Suppressor macrophage (primary cell): ENCODE measurements at regions not wholly inside any gene's neighbourhood (a gene's known extent, or its start where the extent isn't known, plus 50 kb on each side); places are given as distances from the start of the nearest gene placed in this dataset.
"Not testable (repeated sequence)": the region's sequence is repeated elsewhere in the genome, so short reads cannot be mapped to it uniquely, and the experiment has no call there.

Source experiments
- DNase-seq, 4 experiments: peaks; one replicate each; pipeline ENCODE4 v3.0.0-alpha.2; 2020 to 2022

DNA sequence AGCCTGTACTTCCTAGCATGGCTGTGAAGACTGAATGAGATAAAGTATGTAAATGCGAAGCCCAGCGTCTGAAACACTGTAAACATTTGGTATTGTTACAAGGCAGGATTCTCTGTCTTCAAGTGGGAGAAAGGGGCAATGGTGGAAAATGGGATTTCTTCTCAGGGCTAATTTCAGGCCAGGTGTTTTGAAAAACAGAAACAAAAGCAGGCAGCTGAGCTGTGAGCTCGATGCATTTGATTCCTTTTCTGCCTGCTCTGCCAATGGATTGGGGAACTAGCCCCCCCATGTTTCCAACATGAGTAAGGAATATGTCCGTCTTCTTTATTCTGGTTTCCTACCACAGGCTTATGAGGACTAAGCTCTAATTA lies 732.1 kb upstream of the AUTS2 start:
- DNase-seq, result no peak

DNA sequence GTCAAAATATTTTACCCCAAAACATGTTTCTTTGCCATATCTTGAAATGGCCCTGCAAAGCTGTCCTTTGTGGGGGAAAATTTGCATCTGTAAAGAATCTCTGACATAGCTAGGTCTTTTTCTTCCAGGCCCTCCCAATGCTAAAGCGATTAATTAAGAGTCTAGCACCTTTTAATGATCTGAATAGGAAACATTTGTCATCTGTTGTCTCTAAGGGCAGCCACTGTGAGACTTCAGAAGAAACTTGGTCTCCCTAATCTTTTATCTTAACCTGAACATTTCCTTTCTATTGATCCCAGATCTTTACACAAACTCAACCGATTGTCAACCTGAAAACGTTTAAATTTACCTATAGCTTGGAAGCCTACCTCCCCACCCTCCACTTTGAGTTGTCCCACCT lies 731.6 kb upstream of the AUTS2 start:
- not testable (repeated sequence) for DNase-seq

DNA sequence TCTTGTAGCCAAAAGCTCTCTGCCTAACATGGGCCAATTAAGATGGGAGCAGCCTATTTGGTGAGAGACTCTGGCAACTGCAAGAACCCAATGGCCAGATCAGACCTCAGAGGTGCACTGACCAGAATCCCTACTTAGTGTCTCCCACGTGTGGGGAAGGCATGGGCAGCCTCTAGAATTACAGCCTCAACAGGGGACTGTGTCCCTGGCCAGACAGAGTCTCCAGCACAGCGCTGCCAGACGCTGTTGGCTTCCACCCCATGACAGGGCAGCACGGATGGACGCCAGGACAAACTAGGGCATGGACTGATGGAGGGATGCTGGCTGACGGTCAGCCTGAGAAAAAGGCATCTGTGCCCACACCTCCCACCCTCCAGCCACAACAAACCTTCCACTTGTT lies 729.3 kb upstream of the AUTS2 start:
- DNase-seq, result no peak

DNA sequence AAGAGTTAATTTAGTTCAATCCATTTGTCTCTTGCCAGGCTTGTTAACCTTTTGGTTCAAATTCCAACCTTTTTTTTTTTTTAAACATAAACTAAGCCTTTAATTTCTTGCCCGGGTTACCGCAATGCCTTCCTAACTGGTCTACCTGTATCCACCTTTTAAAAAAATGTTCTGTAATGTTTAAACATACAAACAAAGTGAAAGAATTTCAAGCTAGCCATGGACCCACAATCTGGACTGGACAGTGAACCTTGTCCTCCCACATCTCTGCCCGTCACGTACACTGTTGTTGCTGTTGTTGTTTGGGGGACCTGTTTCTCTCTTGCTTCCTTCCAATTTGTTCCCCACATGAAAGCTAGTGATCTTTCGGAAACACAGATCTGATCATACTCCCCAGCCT lies 724.7 kb upstream of the AUTS2 start:
- DNase-seq, result no peak

DNA sequence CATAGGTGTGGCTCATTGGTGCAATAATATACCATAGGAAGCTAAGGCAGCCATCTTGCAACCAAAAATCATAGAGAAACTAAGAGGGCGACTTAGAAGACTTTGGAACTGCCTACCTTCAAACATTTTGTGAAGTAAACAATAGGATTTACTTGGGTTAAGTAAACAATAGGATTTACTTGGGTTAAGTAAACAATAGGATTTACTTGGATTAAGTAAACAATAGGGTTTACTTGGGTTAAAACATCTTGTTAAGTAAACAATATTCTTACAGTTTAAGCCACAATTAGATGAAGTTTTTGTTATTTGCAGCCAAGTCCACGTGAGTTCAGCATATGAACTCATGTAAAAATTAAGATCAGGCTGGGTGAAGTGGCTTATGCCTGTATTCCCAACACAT lies 722.4 kb upstream of the AUTS2 start:
- DNase-seq, result no peak

DNA sequence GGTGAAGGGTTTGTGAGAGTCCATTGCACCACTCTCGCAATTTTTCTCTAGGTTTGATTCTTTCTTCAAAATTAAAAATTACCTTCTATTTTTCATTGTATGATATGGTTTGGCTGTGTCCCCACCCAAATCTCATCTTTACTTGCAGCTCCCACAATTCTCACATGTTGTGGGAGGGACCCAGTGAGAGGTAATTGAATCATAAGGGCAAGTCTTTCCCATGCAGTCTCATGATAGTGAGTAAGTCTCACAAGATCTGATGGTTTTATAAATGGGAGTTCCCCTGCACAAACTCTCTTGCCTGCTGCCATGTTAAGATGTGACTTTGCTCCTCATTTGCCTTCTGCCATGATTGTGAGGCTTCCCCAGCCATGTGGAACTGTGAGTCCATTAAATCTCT lies 711.2 kb upstream of the AUTS2 start:
- not testable (repeated sequence) for DNase-seq

DNA sequence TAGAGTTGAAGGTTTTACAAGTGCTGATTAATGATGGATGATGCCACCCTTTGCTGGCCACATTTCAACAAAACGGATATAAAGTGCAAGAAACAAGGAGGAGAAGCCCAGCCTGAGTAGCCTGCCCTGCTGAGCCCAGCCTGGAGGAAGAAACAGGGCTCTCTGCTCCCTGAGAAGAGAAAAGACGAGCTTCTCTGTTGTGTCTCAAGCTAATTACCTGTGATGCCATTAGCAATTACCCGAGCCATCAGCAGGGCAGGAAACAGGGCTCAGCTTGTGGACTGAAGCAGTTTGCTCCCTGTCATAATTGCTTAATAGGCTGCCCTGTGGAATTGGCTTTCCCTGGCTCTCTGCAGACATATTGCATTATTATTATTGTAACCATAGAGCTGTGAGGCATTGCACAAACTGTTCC lies 709.3 kb upstream of the AUTS2 start:
- no peak for DNase-seq

DNA sequence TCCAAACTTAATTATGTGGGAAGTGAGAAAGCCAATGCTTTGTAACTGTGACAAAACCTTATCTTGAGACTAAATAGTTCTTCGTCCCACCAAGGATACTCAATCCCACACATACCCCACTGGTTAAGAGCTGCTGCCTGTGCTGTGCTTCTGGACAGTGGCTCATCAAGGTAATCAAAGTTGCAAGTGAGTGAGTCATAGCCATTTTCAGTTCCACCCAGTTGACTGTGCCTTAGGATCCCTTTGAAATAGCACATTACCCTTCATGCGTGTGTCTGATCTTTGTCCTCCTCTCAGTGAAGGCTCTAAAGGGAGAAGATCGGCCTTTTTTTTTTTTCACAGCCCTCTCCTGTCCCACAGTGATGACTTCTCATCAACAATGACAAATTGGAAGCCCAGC lies 706.0 kb upstream of the AUTS2 start:
- DNase-seq, result no peak

DNA sequence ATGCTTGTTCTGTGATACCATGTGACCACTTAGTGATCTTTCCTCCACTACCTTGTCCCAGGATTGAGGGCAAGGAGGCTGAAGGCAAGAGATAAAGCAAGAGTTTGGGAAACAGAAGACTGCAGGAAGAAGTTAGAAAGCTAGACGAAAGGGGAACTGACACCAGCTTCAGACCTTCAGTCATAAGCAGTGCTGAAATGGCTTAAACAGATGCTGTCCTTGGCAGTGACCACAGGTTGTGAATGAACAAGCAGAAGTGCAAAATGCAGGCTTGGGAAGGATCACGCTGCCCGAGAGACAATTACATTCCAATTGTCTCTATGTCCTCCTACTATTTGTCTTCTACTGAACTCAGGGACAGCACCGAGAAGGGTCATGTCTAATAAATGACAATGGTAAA lies 704.9 kb upstream of the AUTS2 start:
- DNase-seq, result no peak

DNA sequence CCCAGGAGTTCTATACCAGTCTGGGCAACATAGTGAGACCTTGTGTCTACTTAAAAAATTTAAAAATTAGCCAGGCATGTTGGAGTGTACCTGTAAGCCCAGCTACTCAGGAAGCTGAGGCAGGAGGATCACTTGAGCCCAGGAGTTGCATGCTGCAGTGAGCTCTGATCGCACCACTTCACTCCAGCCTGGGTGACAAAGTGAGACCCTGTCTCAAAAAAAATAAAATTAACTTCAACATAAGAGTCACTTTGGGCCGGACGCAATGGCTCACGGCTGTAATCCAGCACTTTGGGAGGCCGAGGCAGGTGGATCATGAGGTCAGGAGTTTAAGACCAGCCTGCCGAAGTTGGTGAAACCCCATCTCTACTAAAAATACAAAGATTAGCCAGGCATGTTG lies 699.1 kb upstream of the AUTS2 start:
- not testable (repeated sequence) for DNase-seq

DNA sequence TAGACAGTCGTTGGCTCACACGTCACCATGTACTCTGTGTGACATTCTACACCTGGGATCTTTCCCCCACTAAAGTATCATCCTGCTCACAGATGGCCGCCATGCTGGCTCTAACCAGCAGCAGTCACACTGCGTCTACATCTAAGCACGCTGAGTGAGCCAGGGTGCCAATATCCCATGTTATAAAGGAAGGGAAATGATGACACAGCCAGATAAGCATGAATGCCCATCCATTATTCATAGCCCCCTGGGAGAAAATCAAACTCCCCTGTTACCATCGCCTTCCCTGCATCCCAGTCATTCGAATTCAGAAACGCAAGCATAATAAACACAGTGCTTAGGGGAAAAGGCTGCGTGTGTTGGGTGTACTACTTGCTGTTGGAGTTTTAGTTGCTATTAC lies 698.2 kb upstream of the AUTS2 start:
- no peak for DNase-seq

DNA sequence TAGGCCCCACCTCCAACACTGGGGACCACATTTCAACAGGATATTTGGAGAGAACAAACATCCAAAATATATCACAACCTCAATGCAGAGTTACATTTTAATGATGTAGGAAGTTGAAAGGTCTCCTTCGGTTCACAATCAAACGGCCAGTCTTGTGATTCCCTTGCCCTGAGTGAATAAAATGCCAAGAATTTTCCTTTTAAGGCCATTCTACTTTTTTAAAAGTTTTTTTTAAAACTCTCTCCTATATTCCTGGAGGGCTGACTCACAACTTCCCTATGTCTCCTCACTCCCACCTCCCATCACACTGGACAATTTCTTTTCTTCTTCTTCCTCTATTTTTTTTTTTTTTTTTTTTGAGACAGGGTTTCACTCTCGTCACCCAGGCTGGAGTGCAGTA lies 693.6 kb upstream of the AUTS2 start:
- DNase-seq, result no peak

DNA sequence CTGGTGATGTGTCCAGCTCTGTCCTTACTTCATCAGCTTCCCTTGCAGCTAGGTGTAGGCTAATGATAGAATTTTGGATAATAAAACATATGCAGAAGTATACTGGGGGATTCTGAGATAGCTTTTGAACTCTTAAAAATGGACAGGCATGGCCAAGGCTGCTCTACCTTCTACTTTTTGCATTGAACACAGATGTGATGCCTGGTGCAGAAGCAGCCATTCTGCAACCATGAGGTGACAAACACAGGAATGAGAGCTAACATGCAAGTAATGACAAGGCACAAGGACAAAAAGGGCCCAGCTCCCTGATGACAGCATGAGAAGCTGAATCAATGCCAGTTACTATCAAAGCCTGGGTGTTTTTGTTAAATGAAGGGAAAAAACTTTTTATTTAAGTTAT lies 686.5 kb upstream of the AUTS2 start:
- DNase-seq, result no peak

DNA sequence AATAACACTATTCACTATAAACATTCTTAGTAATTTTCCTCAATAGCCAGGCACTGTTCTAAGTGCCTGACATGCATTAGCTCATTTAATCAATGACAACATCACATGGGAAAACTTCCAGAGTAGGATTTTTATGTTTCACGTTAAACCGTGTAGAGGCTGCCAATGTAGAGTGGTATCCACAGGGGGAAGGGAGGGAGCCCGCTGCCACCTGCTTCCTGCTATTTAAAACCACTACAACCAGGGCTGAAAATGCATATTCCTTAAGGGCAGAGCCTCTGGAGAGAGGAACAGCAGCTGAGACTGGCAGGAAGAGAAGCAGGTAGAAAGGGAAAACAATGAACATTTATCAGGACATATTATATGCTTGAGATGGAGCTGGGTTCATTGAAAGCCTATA lies 684.3 kb upstream of the AUTS2 start:
- no peak for DNase-seq

DNA sequence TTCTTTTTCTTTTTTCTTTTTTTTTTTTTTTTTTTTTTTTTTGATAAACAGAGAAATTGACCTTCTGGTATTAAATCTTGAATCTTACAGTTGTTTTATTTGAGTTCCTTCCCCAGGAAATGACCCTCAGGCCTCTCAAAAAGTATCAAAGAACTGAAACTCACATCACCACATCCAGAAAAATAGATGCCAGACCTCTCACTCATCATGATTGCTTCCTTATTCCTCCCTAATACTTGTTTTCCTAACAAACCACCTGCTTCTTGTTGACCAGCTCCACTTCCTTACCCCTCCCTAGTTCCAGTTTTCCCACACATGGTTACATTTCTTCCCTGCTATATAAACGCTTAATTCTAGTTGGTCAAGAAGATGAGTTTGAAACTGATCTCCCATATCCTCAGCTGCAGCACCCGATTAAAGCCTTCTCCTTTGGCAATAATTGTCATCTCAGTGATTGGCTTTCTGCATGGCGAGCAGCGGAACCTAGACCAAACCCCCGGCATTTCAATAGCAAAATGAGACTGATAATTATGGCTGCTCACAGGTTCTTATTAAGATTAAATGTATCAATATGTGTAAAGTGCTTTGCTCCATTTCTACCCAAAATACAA lies 681.1 kb upstream of the AUTS2 start:
- no peak for DNase-seq

DNA sequence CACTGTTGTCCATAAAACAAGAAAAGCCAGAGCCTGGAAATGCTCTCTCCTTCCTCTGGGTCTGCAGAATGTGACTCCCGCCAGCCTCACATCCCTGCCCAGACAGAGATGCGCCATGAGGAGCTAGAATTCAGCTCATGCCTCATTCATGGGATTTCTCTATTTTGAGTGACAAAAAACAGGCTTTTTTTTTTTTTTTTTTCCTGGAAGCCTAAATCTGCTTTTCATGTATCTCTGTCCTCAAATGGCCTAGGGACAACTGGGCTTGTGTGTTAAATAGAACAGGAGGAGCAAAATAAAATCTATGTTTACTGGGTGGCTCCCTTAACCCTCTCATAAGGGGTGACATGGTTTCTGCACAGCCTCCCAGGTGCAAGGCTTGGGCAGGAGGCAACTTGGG lies 679.7 kb upstream of the AUTS2 start:
- DNase-seq, result no peak

DNA sequence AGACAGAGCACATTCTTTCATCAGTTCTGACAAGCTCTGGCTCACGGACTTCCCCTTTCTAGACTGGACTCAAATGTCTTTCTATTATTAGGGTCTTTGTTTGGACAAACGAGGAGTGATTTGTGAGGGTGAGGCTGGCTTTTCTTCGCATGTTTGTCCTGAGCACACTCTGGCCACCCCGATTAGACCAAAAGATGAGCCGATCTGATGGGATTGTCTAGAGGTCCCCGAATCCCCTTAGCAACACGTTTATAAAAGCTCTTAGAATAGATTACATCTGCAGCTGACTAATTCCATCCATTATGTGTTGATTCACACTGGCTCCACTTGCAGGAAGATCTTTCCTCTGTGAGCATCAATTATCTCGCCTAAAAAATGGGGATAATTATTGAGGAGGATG lies 675.4 kb upstream of the AUTS2 start:
- no peak for DNase-seq

DNA sequence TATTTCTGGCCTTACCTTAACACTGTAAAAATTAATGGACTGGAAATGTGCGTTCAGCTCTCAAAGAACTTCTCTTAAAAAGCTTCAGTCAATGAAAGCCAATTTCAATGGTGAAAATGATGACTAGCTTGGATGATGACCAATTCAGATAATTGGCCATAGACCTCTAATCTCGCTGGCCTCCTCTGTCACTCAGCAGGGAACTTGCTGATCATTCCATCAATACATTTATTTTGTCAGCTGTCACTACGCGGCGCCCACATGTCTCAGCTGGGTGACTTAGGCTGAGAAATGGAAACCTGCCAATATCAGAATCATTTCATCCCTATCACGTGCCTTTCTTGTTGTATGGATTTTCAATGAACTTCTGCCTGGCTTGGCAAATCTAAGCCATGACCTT lies 673.0 kb upstream of the AUTS2 start:
- DNase-seq, result no peak

DNA sequence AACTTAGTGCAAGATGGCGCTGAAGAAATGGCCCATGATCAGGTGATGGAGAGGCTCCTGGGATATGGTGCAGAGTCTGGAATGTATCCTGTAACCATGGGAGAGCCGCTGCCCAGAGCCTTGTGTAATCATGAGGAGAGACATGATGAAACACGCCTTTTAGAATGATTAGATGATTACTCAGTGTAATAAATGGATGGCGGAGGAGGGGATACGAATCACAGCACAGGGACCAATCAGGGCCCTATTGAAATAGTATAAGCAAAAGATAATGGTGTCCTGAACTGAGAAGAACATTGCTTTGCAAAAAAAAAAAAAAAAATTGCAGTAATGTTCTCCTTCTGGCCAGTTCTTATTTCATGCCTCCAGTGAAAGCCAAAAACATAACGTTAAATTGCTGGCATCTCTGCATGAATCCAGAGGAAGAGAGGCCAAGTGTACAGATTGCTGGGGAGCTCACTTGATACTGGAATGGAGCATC lies 668.5 kb upstream of the AUTS2 start:
- DNase-seq, result no peak

DNA sequence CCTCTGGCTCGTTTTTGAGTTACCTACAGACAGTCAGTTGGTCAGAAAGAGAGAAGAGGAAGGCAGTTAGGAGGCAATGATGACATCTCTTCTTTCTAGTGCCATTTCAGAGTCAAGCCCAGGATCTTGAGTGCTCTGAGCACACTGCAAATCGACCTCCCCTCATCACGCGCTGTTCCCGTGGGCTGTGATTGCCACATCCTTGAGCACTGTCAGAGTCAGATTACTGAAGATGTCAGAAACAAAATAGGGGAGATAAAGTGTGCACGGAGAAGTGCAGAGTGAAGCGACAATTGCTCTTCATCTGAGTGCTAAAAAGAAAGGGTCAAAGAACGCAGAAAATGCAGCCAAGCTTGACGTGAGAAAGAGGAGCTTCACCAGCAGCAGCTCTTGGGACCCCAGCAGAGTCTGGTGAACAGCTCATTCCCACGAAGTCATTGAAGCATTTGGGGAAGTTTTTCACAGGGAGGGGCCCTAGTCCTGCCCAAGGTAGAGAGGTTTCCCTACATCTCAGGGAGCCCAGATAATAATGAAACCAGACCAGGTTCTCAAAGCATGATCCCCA lies 661.7 kb upstream of the AUTS2 start:
- DNase-seq, result no peak

DNA sequence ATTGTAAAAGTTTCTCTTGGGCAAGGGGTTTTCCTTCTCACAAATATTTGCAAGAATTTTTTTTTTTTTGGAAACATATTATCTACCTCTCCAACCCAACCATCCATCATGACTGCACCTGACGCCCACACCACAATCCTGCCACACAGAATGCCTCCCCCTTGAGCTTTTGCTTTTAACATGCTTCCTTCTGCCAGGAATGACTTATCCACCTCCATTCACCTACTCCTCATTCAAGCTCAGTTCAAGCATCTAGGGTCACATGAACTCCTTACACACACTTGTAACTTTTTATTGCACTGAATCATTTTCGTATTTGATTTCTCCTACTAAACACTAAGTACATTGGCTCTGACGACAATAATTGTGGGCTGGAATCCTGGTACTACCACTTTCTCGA lies 660.1 kb upstream of the AUTS2 start:
- DNase-seq, result no peak

DNA sequence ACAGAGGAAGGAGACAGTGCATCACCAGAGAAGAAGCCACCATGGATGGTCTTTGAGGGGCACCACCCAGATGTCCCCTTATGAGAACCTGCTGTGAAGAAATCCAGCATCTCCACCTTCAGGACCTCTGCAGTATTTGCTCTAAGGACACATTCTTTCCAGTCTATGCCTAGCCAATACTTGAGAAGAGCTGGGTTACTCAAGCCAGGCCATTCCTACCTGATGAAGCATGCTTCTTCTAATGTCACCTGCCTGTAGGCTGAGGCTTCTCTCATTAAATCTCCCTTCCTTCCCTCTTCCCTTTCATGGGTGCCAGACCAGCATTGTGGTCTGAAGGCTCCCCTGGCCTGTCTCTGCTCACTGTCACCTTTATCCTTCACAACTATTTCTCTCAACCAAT lies 654.5 kb upstream of the AUTS2 start:
- DNase-seq, result no peak

DNA sequence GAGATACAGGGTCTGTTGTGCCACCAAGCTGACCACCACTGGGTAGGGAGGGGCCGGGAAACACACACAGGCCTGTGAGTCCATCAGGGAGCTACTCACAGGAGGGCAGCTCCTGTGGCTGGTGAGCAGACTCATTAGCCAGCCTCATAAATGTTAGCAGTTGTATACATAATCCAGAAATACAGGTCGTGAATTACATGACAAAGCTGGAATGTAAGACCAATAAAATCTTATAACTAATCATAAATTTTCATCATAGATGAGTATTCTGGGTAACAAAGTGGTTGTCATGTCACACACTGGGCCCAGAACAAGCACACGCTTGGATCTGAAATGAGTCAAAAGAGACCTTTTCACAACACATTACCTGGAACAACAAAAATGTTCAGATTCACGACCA lies 642.6 kb upstream of the AUTS2 start:
- DNase-seq, result no peak

DNA sequence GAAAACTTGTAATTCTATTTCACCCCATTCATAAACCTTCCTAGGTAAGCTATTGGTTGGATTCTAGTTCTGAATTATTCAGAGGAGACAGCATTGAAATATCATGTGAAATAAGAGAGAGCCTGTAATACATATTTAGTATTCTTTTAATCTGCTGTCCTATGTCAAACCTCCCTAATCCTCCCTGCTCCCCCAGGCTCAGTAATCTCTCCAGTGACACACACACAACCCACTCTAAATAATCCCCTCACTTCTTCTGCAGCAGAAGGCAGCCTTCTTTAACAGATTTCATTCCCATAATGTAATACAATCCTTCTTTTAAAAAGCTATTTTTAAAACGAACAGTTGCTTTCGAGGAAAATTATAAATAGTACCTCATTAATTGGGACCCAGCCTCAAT lies 639.7 kb upstream of the AUTS2 start:
- no peak for DNase-seq

DNA sequence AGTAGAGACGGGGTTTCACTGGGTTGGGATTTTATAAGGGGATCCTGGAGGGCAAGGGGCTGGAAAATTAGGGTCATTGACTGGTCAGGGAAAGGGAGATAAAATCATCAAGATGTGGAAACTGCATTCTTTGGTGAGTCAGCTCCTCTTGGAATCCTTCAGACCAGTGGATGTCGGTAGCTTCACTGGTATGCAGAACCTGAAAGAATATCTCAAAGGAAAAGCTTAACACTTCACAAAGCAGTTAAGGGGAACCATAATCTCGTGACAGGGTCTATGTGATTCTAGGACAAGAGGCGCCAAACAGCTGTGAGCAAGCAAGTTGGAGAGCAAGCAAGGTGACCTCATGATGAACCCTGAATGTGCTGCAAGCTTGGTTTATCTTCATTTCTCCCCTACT lies 634.7 kb upstream of the AUTS2 start:
- no peak for DNase-seq
